Dedifferentiated amniotic fluid mesenchymal stem cell (primary cell): ENCODE measurements at regions not wholly inside any gene's neighbourhood (a gene's known extent, or its start where the extent isn't known, plus 50 kb on each side); places are given as distances from the start of the nearest gene placed in this dataset.

ENCODE experiments used
- DNase-seq: peaks from one replicate; pipeline ENCODE4 v3.0.0-alpha.2; 2016; ENCODE audit errors: extremely low spot score

- no peak for DNase-seq
These were observed 103.6 kb downstream of the ACKR3 start for GRCh38 chr2:236673126-236673822.

- no peak for DNase-seq
These were observed 104.2 kb downstream of the ACKR3 start for GRCh38 chr2:236673823-236674185.

- no peak for DNase-seq
These were observed 104.6 kb downstream of the ACKR3 start for GRCh38 chr2:236674238-236674637.

GRCh38 chr2:236674646-236675045 is 105.0 kb downstream of the ACKR3 start:
- DNase-seq, result peak; percentile 30

- DNase-seq, result peak; percentile 68
These were observed 105.4 kb downstream of the ACKR3 start for GRCh38 chr2:236675051-236675450.

- DNase-seq, result no peak
These were observed 105.9 kb downstream of the ACKR3 start for GRCh38 chr2:236675526-236675925.

- no peak for DNase-seq
These were observed 106.7 kb downstream of the ACKR3 start for GRCh38 chr2:236676136-236676873.

- DNase-seq, result no peak
These were observed 107.7 kb downstream of the ACKR3 start for GRCh38 chr2:236677368-236677767.

GRCh38 chr2:236678307-236678975 is 108.8 kb downstream of the ACKR3 start:
- DNase-seq, result no peak

- DNase-seq, result peak; percentile 40
These were observed 110.5 kb downstream of the ACKR3 start for GRCh38 chr2:236679884-236680860.

- DNase-seq, result no peak
These were observed 113.2 kb downstream of the ACKR3 start for GRCh38 chr2:236682651-236683422.

GRCh38 chr2:236684504-236685256 is 115.1 kb downstream of the ACKR3 start:
- no peak for DNase-seq

GRCh38 chr2:236685361-236685760 is 115.7 kb downstream of the ACKR3 start:
- no peak for DNase-seq

- no peak for DNase-seq
These were observed 116.4 kb downstream of the ACKR3 start for GRCh38 chr2:236685979-236686520.

GRCh38 chr2:236686561-236686960 is 116.9 kb downstream of the ACKR3 start:
- no peak for DNase-seq

- DNase-seq, result no peak
These were observed 117.8 kb downstream of the ACKR3 start for GRCh38 chr2:236687296-236687965.

- no peak for DNase-seq
These were observed 118.5 kb downstream of the ACKR3 start for GRCh38 chr2:236688157-236688556.

GRCh38 chr2:236688563-236689392 is 119.2 kb downstream of the ACKR3 start:
- no peak for DNase-seq

- DNase-seq, result no peak
These were observed 119.7 kb downstream of the ACKR3 start for GRCh38 chr2:236689393-236689700.
